ENCODE measurements at regions not wholly inside any gene's neighbourhood (a gene's known extent, or its start where the extent isn't known, plus 50 kb on each side); places are given as distances from the start of the nearest gene placed in this dataset.

DNA sequence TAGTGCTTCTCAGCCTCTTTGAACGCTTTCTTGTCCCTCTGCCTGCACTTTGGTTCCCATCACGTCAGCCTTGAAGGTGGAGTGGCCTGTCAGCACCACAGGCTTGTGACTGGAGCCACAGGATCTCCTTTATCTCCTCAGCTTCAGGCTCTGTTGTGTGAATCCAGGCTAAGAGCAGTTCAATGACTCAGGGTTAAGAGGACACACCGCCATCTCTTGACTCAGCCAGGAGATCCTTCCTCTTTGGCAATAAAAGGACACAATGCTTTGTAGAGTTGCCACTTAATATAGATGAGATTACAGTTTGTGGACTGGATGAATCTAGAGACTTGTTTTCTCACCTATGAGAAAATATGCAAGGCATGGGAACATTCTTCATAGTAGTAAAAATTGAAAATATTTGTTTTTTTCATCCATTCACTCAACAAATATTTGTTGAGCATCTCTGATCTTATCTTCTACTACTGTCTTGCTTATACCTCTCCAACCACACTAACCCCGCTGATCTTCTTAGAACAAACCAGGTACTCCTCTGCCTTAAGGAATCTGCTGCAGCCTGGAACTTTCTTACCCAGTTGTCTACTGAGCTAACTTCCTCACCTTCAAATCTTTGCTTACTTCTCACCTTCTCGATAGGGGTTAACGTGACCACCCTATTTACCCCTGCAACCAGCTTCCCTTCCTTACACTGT is 62.3 kb downstream of the UCHL1 start:
- Histone ChIP-seq H3K27ac (ENCODE audit: low read depth, low read length) (no peak overlapping the region), H3K4me1 (ENCODE audit: control insufficient read depth, insufficient read depth, low read length) (no peaks in the 10 kb centered on the region), H3K27me3 (ENCODE audit: control insufficient read depth, insufficient read depth, low read length) (no peaks in the 10 kb centered on the region), H3K9ac (ENCODE audit: low read length) (no peak overlapping the region), H3K36me3 (ENCODE audit: control insufficient read depth, insufficient read depth, low read length) (no peaks in the 10 kb centered on the region), H3K4me3 (ENCODE audit: low read length) (no peak overlapping the region)

DNA sequence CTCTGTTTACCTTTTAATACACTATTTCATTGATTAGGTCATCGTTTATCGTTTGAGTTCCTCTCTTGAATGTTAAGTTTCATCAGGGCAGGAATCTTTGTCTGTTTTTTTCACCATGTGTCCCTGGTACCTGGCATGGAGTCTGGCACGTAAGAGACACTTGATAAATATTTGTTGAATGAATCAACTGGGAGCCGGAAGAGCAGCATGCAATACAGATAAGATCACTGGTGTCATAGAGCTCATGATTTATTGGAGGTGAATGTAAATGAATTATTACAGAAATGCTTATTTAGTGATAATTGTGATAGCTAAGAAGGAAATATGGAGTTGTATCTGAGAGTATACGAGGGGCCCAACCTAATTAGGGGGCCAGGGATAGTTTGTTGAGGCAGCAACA is 62.8 kb downstream of the UCHL1 start:
- no peak overlapping the region for H3K4me3 ChIP-seq (ENCODE audit: low read length)
- H3K4me1 ChIP-seq (ENCODE audit: control insufficient read depth, insufficient read depth, low read length) = no peaks in the 10 kb centered on the region
- H3K9ac ChIP-seq (ENCODE audit: low read length) = no peak overlapping the region
- no peak overlapping the region for H3K27ac ChIP-seq (ENCODE audit: low read depth, low read length)
- H3K36me3 ChIP-seq (ENCODE audit: control insufficient read depth, insufficient read depth, low read length) = no peaks in the 10 kb centered on the region
- no peaks in the 10 kb centered on the region for H3K27me3 ChIP-seq (ENCODE audit: control insufficient read depth, insufficient read depth, low read length)

DNA sequence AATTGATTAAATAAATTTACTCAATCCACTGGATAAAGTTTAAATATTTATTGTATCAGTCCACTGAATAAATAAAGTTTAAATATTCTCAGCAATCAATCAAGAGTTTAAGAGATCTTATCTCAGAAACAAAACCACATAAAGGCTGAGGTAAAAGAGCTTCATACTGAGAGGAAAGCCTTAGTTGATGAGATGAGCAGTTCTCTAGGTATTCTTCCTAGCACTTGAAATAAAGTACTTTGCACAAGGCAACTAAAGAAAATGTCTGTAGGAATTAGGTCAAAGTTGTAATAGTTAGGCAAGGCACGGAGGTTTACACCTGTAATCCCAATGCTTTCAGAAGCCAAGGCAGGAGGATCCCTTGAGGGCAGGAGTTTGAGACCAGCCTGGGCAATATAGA is 63.5 kb downstream of the UCHL1 start:
- H3K27me3 ChIP-seq (ENCODE audit: control insufficient read depth, insufficient read depth, low read length) = no peaks in the 10 kb centered on the region
- H3K27ac ChIP-seq (ENCODE audit: low read depth, low read length) = no peak overlapping the region
- no peaks in the 10 kb centered on the region for H3K4me1 ChIP-seq (ENCODE audit: control insufficient read depth, insufficient read depth, low read length)
- H3K36me3 ChIP-seq (ENCODE audit: control insufficient read depth, insufficient read depth, low read length) = no peaks in the 10 kb centered on the region
- H3K4me3 ChIP-seq (ENCODE audit: low read length) = no peak overlapping the region
- no peak overlapping the region for H3K9ac ChIP-seq (ENCODE audit: low read length)

DNA sequence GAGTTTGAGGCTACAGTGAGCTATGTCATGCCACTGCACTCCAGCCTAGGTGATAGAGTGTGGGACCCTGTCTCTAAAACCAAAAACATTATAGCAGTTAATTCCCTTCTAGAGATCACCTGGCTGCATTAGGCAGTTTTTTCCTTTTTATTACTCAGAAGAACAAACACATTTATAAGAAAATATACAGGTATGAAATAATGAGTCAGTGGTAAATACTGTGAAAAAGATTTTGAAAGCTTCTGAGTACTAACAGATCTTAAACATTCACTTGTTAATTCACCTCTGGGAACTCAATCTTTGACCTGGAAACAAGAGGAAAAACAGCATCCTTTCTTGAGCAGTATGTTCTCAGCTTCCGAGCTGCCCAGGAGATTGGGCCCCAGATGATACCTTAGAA is 64.1 kb downstream of the UCHL1 start:
- Histone ChIP-seq H3K36me3 (ENCODE audit: control insufficient read depth, insufficient read depth, low read length) (no peaks in the 10 kb centered on the region), H3K27me3 (ENCODE audit: control insufficient read depth, insufficient read depth, low read length) (no peaks in the 10 kb centered on the region), H3K4me3 (ENCODE audit: low read length) (no peak overlapping the region), H3K4me1 (ENCODE audit: control insufficient read depth, insufficient read depth, low read length) (no peaks in the 10 kb centered on the region), H3K27ac (ENCODE audit: low read depth, low read length) (no peak overlapping the region), H3K9ac (ENCODE audit: low read length) (no peak overlapping the region)

DNA sequence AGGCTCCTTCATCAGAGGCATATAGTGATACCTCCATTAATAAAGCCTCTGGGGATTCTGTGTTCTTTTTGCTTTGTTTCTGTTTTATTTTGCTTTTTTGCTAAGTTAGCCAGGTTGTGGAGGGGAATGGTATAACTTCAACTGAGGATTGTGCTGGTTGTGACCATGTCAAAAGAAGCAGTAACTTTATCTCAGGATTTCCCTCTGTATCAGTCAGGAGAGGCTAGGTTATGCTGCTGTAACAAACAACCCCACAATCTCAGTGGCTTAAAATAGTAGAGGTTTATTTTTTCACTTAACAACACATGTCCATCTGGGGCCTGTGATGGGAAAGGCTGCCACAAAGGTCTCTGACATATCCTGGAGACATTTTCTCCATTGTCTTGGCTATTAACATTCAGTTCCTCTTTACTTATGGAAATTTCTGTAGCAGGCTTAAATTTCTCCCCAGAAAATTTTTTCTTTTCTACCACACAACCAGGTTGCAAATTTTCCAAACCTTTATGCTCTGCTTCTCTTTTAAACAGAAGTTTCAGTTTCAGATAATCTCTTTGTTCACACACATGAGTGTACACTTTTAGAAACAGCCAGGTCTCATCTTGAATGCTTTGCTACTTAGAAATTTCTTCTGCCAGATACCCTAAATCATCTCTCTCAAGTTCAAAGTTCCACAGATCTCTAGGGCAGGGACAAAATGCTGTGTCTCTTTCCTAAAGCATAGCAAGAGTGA is 64.7 kb downstream of the UCHL1 start:
- no peaks in the 10 kb centered on the region for H3K4me1 ChIP-seq (ENCODE audit: control insufficient read depth, insufficient read depth, low read length)
- H3K27me3 ChIP-seq (ENCODE audit: control insufficient read depth, insufficient read depth, low read length) = no peaks in the 10 kb centered on the region
- no peak overlapping the region for H3K9ac ChIP-seq (ENCODE audit: low read length)
- H3K36me3 ChIP-seq (ENCODE audit: control insufficient read depth, insufficient read depth, low read length) = no peaks in the 10 kb centered on the region
- no peak overlapping the region for H3K4me3 ChIP-seq (ENCODE audit: low read length)
- H3K27ac ChIP-seq (ENCODE audit: low read depth, low read length) = no peak overlapping the region

DNA sequence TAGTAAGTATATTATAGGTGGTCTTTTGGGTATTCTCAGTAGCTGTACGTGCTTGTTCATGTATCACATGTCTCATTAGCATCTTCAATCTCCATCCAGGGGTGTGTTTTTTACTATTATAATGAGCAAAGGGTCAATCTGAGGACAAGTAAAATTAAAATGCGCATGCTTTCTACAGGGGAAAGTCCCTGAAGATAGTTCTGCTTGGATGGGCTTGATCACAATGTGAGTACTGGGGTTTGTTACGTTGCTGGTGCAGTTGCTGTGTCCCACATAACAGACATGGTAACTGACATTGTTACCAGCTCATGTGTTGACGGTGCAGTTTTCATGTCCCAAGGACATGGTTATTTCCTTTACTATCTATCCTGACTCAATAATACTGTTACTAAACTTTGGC is 65.9 kb downstream of the UCHL1 start:
- Histone ChIP-seq H3K27ac (ENCODE audit: low read depth, low read length) (no peak overlapping the region), H3K27me3 (ENCODE audit: control insufficient read depth, insufficient read depth, low read length) (no peaks in the 10 kb centered on the region), H3K4me3 (ENCODE audit: low read length) (no peak overlapping the region), H3K9ac (ENCODE audit: low read length) (no peak overlapping the region), H3K4me1 (ENCODE audit: control insufficient read depth, insufficient read depth, low read length) (no peaks in the 10 kb centered on the region), H3K36me3 (ENCODE audit: control insufficient read depth, insufficient read depth, low read length) (no peaks in the 10 kb centered on the region)

DNA sequence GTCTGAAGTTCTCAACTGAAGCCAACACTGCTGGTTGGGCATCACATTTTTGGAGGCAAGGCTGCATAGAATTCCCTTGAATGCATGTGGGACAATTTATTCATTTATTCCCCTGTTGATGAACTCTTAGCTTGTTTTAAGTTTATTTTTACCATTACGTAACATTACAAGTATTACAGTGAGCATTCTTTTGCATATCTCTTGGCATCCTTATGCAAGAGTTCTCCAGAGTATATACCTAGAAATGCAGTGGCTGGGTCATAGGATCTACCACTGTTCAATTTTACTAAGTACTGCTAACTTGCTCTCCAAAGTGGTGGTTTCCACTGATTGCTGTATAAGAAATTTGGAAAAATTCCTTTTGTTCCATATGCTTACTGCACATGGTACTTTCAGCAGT is 66.5 kb downstream of the UCHL1 start:
- H3K9ac ChIP-seq (ENCODE audit: low read length) = no peak overlapping the region
- H3K4me3 ChIP-seq (ENCODE audit: low read length) = no peak overlapping the region
- H3K27me3 ChIP-seq (ENCODE audit: control insufficient read depth, insufficient read depth, low read length) = no peaks in the 10 kb centered on the region
- H3K27ac ChIP-seq (ENCODE audit: low read depth, low read length) = no peak overlapping the region
- no peaks in the 10 kb centered on the region for H3K4me1 ChIP-seq (ENCODE audit: control insufficient read depth, insufficient read depth, low read length)
- H3K36me3 ChIP-seq (ENCODE audit: control insufficient read depth, insufficient read depth, low read length) = no peaks in the 10 kb centered on the region

DNA sequence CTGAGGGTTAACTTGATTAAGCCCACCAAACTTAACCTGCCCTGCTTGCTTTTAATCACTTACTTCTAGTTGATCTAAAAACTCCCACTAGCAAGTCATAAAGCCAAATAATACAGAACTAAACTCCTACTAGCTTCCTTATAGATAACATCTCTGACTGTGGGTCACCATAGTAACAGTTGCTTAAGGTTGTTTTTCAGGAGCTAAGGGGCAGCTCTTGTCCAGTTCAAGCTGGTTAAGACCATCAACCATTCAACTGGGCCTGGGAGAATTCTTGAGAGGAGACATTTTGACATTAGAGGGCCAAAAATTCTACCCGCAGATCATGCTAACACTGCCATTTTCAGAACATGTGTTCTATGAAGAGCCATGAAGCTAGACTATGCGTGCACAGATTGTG is 67.0 kb downstream of the UCHL1 start:
- no peaks in the 10 kb centered on the region for H3K36me3 ChIP-seq (ENCODE audit: control insufficient read depth, insufficient read depth, low read length)
- no peaks in the 10 kb centered on the region for H3K27me3 ChIP-seq (ENCODE audit: control insufficient read depth, insufficient read depth, low read length)
- H3K27ac ChIP-seq (ENCODE audit: low read depth, low read length) = no peak overlapping the region
- H3K4me1 ChIP-seq (ENCODE audit: control insufficient read depth, insufficient read depth, low read length) = no peaks in the 10 kb centered on the region
- no peak overlapping the region for H3K9ac ChIP-seq (ENCODE audit: low read length)
- H3K4me3 ChIP-seq (ENCODE audit: low read length) = no peak overlapping the region

DNA sequence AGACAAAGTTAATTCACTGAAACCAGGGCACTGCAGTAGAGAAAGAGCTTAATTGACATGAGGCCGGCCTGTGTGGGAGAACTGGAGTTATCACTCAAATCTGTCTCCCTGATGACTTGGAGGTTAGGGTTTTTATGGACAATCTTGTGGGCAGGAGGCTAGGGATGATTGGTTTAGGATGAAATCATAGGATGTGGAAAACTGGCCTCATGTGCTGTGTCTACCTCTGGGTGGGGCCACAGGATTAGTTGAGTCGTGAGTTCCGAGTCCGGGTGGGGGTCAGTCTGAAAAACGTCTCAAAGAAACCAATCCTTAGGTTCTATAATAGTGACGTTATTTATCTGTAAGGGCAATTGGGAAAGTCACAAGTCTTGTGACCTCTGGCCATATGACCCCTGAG is 68.1 kb downstream of the UCHL1 start:
- H3K4me1 ChIP-seq (ENCODE audit: control insufficient read depth, insufficient read depth, low read length) = no peaks in the 10 kb centered on the region
- H3K27ac ChIP-seq (ENCODE audit: low read depth, low read length) = no peak overlapping the region
- no peak overlapping the region for H3K9ac ChIP-seq (ENCODE audit: low read length)
- no peaks in the 10 kb centered on the region for H3K36me3 ChIP-seq (ENCODE audit: control insufficient read depth, insufficient read depth, low read length)
- H3K4me3 ChIP-seq (ENCODE audit: low read length) = no peak overlapping the region
- no peaks in the 10 kb centered on the region for H3K27me3 ChIP-seq (ENCODE audit: control insufficient read depth, insufficient read depth, low read length)

DNA sequence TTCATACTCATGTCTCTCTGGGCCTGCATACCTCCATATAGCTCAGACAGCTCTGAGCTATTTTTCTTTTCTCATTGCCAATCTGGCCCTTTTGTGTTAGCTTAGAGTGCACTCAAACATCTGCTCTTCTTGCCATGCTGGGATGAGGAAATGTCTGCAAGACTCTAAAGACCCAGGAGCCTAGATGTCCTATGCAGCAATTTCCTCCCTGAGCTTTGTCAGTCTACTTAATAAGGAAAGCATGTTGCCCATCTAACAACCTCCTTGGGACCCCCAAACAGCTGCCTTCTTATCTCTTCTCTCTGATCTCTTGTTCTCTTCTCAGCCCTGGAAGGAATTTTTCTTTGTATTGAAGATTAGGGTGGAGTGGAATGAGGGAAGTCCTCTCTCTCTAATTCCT is 69.2 kb downstream of the UCHL1 start:
- Histone ChIP-seq H3K36me3 (ENCODE audit: control insufficient read depth, insufficient read depth, low read length) (no peaks in the 10 kb centered on the region), H3K4me3 (ENCODE audit: low read length) (no peak overlapping the region), H3K9ac (ENCODE audit: low read length) (no peak overlapping the region), H3K27ac (ENCODE audit: low read depth, low read length) (no peak overlapping the region), H3K4me1 (ENCODE audit: control insufficient read depth, insufficient read depth, low read length) (no peaks in the 10 kb centered on the region), H3K27me3 (ENCODE audit: control insufficient read depth, insufficient read depth, low read length) (no peaks in the 10 kb centered on the region)

DNA sequence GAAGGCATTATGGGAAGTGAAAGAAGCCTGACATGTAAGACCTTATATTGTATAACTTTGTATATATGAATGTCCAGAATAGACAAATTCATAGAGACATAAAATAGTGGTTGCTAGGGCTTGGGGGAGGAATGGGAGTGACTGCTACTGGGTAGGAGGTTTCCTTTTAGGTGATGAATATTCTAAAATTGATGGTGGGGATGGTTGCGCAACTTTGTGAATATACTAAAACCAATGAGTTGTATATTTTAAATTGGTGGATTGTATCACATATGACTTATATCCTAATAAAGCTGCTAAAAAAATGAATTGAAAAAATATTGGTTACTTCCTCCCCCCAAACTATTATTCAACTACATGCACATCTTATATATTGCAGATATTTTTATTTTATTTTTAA is 70.0 kb downstream of the UCHL1 start:
- Histone ChIP-seq H3K27ac (ENCODE audit: low read depth, low read length) (no peak overlapping the region), H3K9ac (ENCODE audit: low read length) (no peak overlapping the region), H3K4me3 (ENCODE audit: low read length) (no peak overlapping the region), H3K27me3 (ENCODE audit: control insufficient read depth, insufficient read depth, low read length) (no peaks in the 10 kb centered on the region), H3K36me3 (ENCODE audit: control insufficient read depth, insufficient read depth, low read length) (no peaks in the 10 kb centered on the region), H3K4me1 (ENCODE audit: control insufficient read depth, insufficient read depth, low read length) (no peaks in the 10 kb centered on the region)

DNA sequence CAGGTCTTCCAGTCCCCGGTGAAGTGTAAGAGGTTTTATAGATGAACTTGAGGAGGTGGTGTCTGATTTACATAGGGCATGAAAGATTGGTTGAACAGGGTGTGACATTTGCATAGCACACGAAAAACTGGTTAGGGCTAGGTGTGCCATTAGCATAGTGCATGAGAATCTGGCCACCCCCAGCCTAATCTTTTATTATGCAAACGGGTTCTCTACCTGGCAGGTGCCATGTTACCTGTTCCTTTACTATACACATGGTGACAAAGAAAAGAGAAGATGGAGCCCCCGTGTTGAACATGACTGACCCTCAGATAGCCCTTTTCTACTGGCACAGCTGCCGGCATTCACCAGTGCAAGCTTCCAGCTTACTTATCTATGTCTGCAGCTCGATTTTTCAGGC is 71.0 kb downstream of the UCHL1 start:
- H3K4me1 ChIP-seq (ENCODE audit: control insufficient read depth, insufficient read depth, low read length) = no peaks in the 10 kb centered on the region
- H3K9ac ChIP-seq (ENCODE audit: low read length) = no peak overlapping the region
- no peak overlapping the region for H3K4me3 ChIP-seq (ENCODE audit: low read length)
- H3K27ac ChIP-seq (ENCODE audit: low read depth, low read length) = no peak overlapping the region
- no peaks in the 10 kb centered on the region for H3K36me3 ChIP-seq (ENCODE audit: control insufficient read depth, insufficient read depth, low read length)
- H3K27me3 ChIP-seq (ENCODE audit: control insufficient read depth, insufficient read depth, low read length) = no peaks in the 10 kb centered on the region

DNA sequence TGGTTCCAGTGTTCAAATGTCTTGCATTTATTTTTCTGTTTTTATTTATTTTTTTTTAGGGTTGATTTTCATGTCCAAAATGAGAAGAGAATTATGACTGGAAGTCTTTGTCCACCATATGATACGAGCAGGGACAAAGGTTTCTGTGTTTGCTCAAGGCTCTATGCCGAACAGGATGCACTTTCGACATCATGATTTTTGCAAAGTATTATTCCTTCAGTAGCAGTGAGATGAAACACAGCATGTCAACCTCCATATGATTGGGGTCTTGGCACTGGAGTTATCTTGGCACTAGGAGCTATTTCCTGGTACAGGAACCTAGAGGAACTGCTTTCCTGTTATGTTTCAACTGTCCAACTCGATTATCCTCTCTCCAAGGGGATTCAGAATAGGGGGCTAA is 72.6 kb downstream of the UCHL1 start:
- H3K9ac ChIP-seq (ENCODE audit: low read length) = no peak overlapping the region
- H3K4me3 ChIP-seq (ENCODE audit: low read length) = no peak overlapping the region
- no peaks in the 10 kb centered on the region for H3K36me3 ChIP-seq (ENCODE audit: control insufficient read depth, insufficient read depth, low read length)
- no peaks in the 10 kb centered on the region for H3K4me1 ChIP-seq (ENCODE audit: control insufficient read depth, insufficient read depth, low read length)
- no peak overlapping the region for H3K27ac ChIP-seq (ENCODE audit: low read depth, low read length)
- H3K27me3 ChIP-seq (ENCODE audit: control insufficient read depth, insufficient read depth, low read length) = no peaks in the 10 kb centered on the region
